Stimulated activated CD8-positive, alpha-beta memory T cell treated with anti-CD3 and anti-CD28 coated beads, Interleukin-15, amount 100 ng/mL, for 1 hour (primary cell): ENCODE measurements at regions not wholly inside any gene's neighbourhood (a gene's known extent, or its start where the extent isn't known, plus 50 kb on each side); places are given as distances from the start of the nearest gene placed in this dataset.
"Not testable (repeated sequence)": the region's sequence is repeated elsewhere in the genome, so short reads cannot be mapped to it uniquely, and the experiment has no call there.

Experiments
- DNase-seq: peaks from one replicate; pipeline ENCODE4 v3.0.0-alpha.2; 2020; ENCODE audit warnings: low read depth

GRCh38 chr3:197368330-197368729, 69.9 kb upstream of the DLG1 start:
- no peak for DNase-seq

- DNase-seq = no peak
Observed at GRCh38 chr3:197367081-197367780, 68.8 kb upstream of the DLG1 start.

- DNase-seq = no peak
Observed at GRCh38 chr3:197366301-197367044, 68.1 kb upstream of the DLG1 start.

- no peak for DNase-seq
Observed at GRCh38 chr3:197365586-197365985, 67.2 kb upstream of the DLG1 start.

GRCh38 chr3:197364410-197365071, 66.1 kb upstream of the DLG1 start:
- DNase-seq = no peak

GRCh38 chr3:197363553-197364409, 65.4 kb upstream of the DLG1 start:
- DNase-seq = no peak

GRCh38 chr3:197362081-197362480, 63.7 kb upstream of the DLG1 start:
- no peak for DNase-seq

- not testable (repeated sequence) for DNase-seq
Observed at GRCh38 chr3:197360095-197360494, 61.7 kb upstream of the DLG1 start.

GRCh38 chr3:197359476-197359875, 61.1 kb upstream of the DLG1 start:
- DNase-seq = not testable (repeated sequence)

- no peak for DNase-seq
Observed at GRCh38 chr3:197356741-197357140, 58.3 kb upstream of the DLG1 start.

GRCh38 chr3:197356275-197356674, 57.9 kb upstream of the DLG1 start:
- no peak for DNase-seq

GRCh38 chr3:197355713-197356112, 57.3 kb upstream of the DLG1 start:
- no peak for DNase-seq

GRCh38 chr3:197354568-197355001, 56.2 kb upstream of the DLG1 start:
- no peak for DNase-seq

- no peak for DNase-seq
Observed at GRCh38 chr3:197353867-197354567, 55.6 kb upstream of the DLG1 start.

GRCh38 chr3:197353001-197353866, 54.8 kb upstream of the DLG1 start:
- DNase-seq = no peak

- no peak for DNase-seq
Observed at GRCh38 chr3:197352382-197352781, 54.0 kb upstream of the DLG1 start.

GRCh38 chr3:197350446-197350845, 52.0 kb upstream of the DLG1 start:
- no peak for DNase-seq

- DNase-seq = no peak
Observed at GRCh38 chr3:197349368-197349767, 51.0 kb upstream of the DLG1 start.
